ENCODE measurements at regions not wholly inside any gene's neighbourhood (a gene's known extent, or its start where the extent isn't known, plus 50 kb on each side); places are given as distances from the start of the nearest gene placed in this dataset.

DNA sequence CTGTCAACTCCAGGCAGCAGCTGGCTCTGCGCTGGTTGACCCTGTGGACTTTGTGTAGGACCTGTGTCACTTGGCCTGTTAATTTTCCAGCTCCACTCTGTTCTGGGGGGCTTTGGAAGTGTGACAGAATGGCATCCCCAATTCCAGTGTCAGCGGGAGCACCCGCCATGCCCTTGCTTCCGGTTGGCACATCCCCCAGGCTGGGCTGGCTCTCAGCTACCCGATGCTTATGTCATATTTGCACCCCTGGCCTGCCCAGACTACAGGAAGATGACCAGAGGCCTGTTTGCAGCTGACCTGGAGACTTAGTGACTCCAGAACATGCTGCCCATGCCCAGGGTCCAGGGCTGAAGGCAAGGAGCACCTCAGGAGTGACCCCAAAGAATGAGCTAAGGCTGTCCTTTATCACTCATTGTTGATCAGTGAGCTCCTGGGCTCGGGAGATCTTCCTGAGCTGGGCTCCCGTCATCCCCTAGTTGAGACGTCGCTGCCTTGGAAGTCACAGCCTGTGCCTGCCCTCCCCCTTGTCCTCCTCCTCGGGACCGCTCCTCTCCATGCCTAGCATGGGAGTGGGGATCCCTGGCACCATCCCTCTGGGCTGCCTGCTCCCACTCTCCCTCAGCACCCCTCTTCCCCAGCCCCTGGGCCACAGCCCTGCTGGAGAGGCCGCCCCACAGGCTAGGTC is 163.4 kb upstream of the RTL1 start:
- TF ChIP-seq, protein P1, sequence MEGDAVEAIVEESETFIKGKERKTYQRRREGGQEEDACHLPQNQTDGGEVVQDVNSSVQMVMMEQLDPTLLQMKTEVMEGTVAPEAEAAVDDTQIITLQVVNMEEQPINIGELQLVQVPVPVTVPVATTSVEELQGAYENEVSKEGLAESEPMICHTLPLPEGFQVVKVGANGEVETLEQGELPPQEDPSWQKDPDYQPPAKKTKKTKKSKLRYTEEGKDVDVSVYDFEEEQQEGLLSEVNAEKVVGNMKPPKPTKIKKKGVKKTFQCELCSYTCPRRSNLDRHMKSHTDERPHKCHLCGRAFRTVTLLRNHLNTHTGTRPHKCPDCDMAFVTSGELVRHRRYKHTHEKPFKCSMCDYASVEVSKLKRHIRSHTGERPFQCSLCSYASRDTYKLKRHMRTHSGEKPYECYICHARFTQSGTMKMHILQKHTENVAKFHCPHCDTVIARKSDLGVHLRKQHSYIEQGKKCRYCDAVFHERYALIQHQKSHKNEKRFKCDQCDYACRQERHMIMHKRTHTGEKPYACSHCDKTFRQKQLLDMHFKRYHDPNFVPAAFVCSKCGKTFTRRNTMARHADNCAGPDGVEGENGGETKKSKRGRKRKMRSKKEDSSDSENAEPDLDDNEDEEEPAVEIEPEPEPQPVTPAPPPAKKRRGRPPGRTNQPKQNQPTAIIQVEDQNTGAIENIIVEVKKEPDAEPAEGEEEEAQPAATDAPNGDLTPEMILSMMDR (IDR thresholded peaks at IDR 0.05), result no peak
- no peak for TF ChIP-seq POLR2A (IDR thresholded peaks at IDR 0.05; ENCODE audit: low read depth)
- no peak for TF ChIP-seq EP300 (IDR thresholded peaks at IDR 0.05)
- no peak for TF ChIP-seq POLR2AphosphoS5 (IDR thresholded peaks at IDR 0.05)
- no peaks in the 10 kb centered on the region for H3K4me1 ChIP-seq
- peaks cover 0 to 14% (median 0%) of the 10 kb centered on the region in 4 donors for H3K27me3 ChIP-seq
- H3K9me3 ChIP-seq, result no peaks in the 10 kb centered on the region
- 89% methylated on average over 11 of the region's 12 CpGs for WGBS
- H3K4me3 ChIP-seq, result no peak overlapping the region
- H3K27ac ChIP-seq (replicated peaks in 1 of 4), result no peak overlapping the region
- intact Hi-C loops (cut with DNase I), result no loop called here
- H3K36me3 ChIP-seq, result no peaks in the 10 kb centered on the region
- DNase-seq (ENCODE audit: extremely low spot score), result no peak

DNA sequence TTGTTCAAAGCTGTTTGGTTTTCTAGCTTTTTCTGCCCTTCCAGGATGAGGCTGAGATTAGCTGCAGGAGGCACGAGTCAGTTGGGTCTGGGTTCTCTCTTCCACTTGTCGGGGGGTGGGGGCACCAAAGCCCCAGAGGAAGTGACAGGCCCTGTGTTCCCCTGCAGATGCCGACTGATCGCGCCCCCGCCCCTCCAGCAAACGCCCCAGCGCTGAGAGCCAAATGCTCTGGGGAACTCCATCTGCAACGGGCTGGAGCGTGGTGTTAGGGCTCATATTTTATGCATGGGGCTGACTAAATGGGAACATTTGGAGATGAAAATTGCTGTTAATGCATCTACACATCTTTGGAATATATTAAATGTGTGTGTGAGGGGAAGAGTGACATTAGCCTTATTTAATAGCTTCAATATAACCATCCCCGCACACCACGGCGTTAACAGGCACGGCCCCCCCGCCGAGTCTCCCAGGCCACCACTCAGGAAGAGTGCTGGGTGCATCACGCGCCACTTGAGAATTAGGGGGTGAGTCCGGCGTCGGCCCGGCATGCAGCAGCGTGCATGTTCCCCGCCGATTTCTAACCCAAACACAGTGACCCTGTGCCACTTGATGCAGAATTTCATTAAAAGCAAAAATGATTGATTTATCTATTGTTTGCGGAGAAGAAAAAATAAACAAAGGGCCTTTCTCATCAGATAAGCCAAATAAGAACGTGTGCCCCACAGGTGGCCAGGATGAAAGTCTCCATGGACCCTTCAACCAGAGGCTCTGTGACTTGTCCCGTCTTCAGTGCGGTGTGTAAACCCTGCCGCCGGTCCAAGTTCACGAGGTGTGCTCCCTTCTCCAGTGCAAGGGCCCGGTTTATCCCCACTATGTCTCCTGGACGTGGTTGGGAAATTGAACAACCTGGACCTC is 165.0 kb upstream of the RTL1 start:
- Histone ChIP-seq H3K36me3 (no peaks in the 10 kb centered on the region), H3K4me3 (no peak overlapping the region), H3K9me3 (no peaks in the 10 kb centered on the region), H3K27me3 (peaks cover 0 to 20% (median 0%) of the 10 kb centered on the region in 4 donors), H3K27ac (replicated peaks in 1 of 4) (no peak overlapping the region), H3K4me1 (no peaks in the 10 kb centered on the region)
- intact Hi-C loops (cut with DNase I), result no loop called here
- DNase-seq (ENCODE audit: extremely low spot score), result peak; percentile 86
- TF ChIP-seq POLR2A (IDR thresholded peaks at IDR 0.05; ENCODE audit: low read depth), result no peak
- no peak for TF ChIP-seq POLR2AphosphoS5 (IDR thresholded peaks at IDR 0.05)
- TF ChIP-seq EP300 (IDR thresholded peaks at IDR 0.05), result no peak
- TF ChIP-seq, protein P1 (IDR thresholded peaks at IDR 0.05), result no peak
- WGBS, result 82% methylated on average over 27 of the region's 34 CpGs

DNA sequence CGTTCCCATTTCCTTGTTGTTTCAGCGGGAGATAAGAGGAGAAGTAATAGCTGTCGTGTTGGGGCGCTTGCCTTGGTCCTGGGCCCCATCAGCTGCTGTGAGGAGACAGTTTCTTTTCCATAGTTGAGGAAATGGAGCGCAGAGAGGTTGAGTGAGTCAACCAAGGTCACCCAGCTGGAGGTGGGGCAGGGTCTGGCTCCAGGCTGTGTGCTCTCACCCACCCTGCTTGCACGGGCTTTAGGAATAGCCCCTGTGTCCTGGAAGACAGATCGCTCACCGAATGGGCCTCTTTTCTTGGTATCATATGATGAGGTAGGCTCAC is 165.7 kb upstream of the RTL1 start:
- 94% methylated on average over 8 of the region's 8 CpGs for WGBS
- H3K36me3 ChIP-seq, result no peaks in the 10 kb centered on the region
- H3K27me3 ChIP-seq, result peaks cover 0 to 22% (median 0%) of the 10 kb centered on the region in 4 donors
- no peaks in the 10 kb centered on the region for H3K9me3 ChIP-seq
- no peak for TF ChIP-seq EP300 (IDR thresholded peaks at IDR 0.05)
- DNase-seq (ENCODE audit: extremely low spot score), result peak; percentile 72
- intact Hi-C loops (cut with DNase I), result no loop called here
- no peaks in the 10 kb centered on the region for H3K4me1 ChIP-seq
- H3K27ac ChIP-seq (replicated peaks in 1 of 4), result no peak overlapping the region
- no peak overlapping the region for H3K4me3 ChIP-seq

DNA sequence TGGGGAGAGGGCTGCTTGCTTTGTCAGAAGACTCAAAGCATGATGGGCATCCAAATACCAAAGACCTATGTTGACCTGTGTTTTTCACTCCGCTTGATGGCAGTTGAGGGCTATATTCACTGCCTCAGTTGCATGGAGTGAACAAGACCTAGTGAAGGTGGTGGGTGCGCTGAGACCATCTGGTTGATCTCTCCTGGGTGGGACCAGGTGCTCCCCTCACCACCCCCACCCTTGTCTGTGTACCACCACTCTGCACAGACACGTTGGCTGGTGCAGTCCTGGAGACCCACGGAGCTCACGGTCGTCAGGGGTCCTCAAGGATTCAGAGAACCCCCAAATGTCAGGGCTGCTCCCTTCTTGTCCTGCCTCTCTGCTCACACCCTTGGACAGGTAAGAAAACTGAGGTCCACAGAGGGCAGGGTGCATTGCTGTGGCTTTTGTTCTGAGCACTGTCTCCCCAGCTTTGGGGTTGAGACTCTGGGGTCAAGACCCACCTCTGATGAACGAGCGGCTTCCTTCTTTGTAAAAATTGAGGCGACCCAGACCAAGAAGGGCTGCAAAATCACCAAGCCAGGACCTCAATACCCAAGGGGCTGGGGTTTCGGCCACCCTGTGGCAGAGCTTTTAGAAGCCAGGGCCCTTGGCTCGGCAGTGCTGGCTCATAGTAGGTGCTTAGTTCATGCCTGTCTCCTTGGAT is 166.3 kb upstream of the RTL1 start:
- Histone ChIP-seq H3K4me3 (no peak overlapping the region), H3K9me3 (no peaks in the 10 kb centered on the region), H3K27ac (replicated peaks in 1 of 4) (no peak overlapping the region), H3K4me1 (no peaks in the 10 kb centered on the region), H3K27me3 (peaks cover 0 to 27% (median 0%) of the 10 kb centered on the region in 4 donors), H3K36me3 (no peaks in the 10 kb centered on the region)
- TF ChIP-seq, protein P1 (IDR thresholded peaks at IDR 0.05), result no peak
- TF ChIP-seq POLR2A (IDR thresholded peaks at IDR 0.05; ENCODE audit: low read depth), result no peak
- TF ChIP-seq EP300 (IDR thresholded peaks at IDR 0.05), result no peak
- TF ChIP-seq POLR2AphosphoS5 (IDR thresholded peaks at IDR 0.05), result no peak
- intact Hi-C loops (cut with DNase I), result no loop called here
- WGBS, result 93% methylated on average over 10 of the region's 11 CpGs
- peak; percentile 86 for DNase-seq (ENCODE audit: extremely low spot score)
